ENCODE measurements at regions not wholly inside any gene's neighbourhood (a gene's known extent, or its start where the extent isn't known, plus 50 kb on each side); places are given as distances from the start of the nearest gene placed in this dataset.

GRCh38 chr7:41882256-41882655 lies 179.4 kb upstream of the INHBA start:
- Histone ChIP-seq H2BK12ac (ENCODE audit: low read length in 2 of 2) (peak overlapping the region in 1 of 2 experiments; percentile 33), H3K9ac (ENCODE audit: low read length) (no peak overlapping the region), H3K27me3 (ENCODE audit: control insufficient read depth in 1 of 2, insufficient read depth in 1 of 2, low read length in 2 of 2) (no peaks in the 10 kb centered on the region), H3K4me2 (ENCODE audit: low read length, poor library complexity, severe bottlenecking) (no peak overlapping the region), H2AFZ (ENCODE audit: low read depth, low read length) (no peak overlapping the region), H3K18ac (ENCODE audit: low read depth in 1 of 2, low read length in 2 of 2) (peak overlapping the region in 1 of 2 experiments; percentile 37), H3K27ac (ENCODE audit: low read length, poor library complexity, severe bottlenecking) (no peak overlapping the region), H3K14ac (ENCODE audit: low read length in 2 of 2) (no peak overlapping the region), H3K36me3 (ENCODE audit: control insufficient read depth in 1 of 2, insufficient read depth in 2 of 2, low read depth in 1 of 2, low read length in 2 of 2) (no peaks in the 10 kb centered on the region), H3K23ac (ENCODE audit: low read length in 2 of 2) (no peak overlapping the region), H3K4me3 (ENCODE audit: insufficient read depth in 1 of 2, low read depth in 1 of 2, low read length in 2 of 2) (no peak overlapping the region), H2BK5ac (ENCODE audit: low read depth, low read length, poor library complexity, severe bottlenecking) (no peak overlapping the region), H2BK15ac (ENCODE audit: low read depth, poor library complexity, severe bottlenecking) (no peak overlapping the region), H4K91ac (ENCODE audit: low read length) (no peak overlapping the region), H4K8ac (ENCODE audit: low read length) (peak overlapping the region; percentile 51), H3K4ac (ENCODE audit: low read depth in 1 of 2, low read length in 2 of 2) (no peak overlapping the region), H3K9me3 (ENCODE audit: control insufficient read depth, low read length) (no peaks in the 10 kb centered on the region), H3K4me1 (ENCODE audit: control insufficient read depth, insufficient read depth, low read depth, low read length) (peaks cover 23% of the 10 kb centered on the region), H2AK5ac (ENCODE audit: low read length, severe bottlenecking) (peak overlapping the region; percentile 2), H2BK120ac (ENCODE audit: low read depth, low read length) (no peak overlapping the region), H3K79me1 (replicated peaks; ENCODE audit: low read length, poor library complexity, severe bottlenecking) (no peaks in the 10 kb centered on the region)
- DNase-seq, result no peak
- 94% methylated on average over 4 of the region's 5 CpGs for WGBS

DNA sequence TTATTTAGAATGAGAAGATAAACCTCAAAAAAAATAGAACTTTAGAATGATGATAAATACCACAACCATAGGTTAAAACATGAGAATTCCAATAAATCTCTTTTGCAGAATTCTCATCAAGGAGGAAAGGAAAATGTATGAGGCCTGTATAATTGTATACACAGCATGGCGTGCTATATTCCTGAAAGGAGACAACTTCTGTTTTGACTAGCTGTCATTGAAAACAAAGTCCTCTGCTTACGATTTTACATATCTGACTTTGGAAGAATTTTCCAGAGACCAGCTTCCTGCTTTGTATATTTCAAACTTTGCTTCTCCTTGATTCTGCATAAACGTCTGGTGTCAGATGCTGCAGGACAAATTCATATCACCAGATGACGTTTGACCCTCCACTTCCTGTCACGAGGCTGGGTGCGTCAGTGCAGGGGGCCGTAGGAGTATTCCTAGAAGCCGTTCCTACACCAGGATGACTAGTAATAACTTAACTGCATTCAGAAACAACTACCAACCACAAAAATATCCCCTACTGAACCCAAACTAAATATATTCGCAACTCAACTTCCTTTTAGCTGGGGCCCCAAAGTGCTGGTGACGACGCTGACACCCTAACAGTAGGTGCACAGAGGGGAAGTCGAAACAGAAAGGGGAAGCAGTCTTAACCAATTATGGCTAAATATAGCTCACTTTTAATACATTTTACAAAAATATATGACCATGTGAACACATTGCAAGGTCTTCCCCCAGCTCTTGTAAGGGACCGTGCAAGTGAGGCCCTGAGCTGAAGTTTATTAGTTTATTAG lies 178.6 kb upstream of the INHBA start:
- no peaks in the 10 kb centered on the region for H3K79me1 ChIP-seq (replicated peaks; ENCODE audit: low read length, poor library complexity, severe bottlenecking)
- H2AK5ac ChIP-seq (ENCODE audit: low read length, severe bottlenecking), result peak overlapping the region; percentile 2
- no peaks in the 10 kb centered on the region for H3K27me3 ChIP-seq (ENCODE audit: control insufficient read depth in 1 of 2, insufficient read depth in 1 of 2, low read length in 2 of 2)
- H3K4me1 ChIP-seq (ENCODE audit: control insufficient read depth, insufficient read depth, low read depth, low read length), result peaks cover 18% of the 10 kb centered on the region
- H3K36me3 ChIP-seq (ENCODE audit: control insufficient read depth in 1 of 2, insufficient read depth in 2 of 2, low read depth in 1 of 2, low read length in 2 of 2), result no peaks in the 10 kb centered on the region
- WGBS, result 79% methylated on average over 12 of the region's 13 CpGs
- H3K27ac ChIP-seq (ENCODE audit: low read length, poor library complexity, severe bottlenecking), result no peak overlapping the region
- no peak overlapping the region for H3K14ac ChIP-seq (ENCODE audit: low read length in 2 of 2)
- no peak overlapping the region for H3K23ac ChIP-seq (ENCODE audit: low read length in 2 of 2)
- no peak overlapping the region for H3K4me2 ChIP-seq (ENCODE audit: low read length, poor library complexity, severe bottlenecking)
- no peak overlapping the region for H2BK120ac ChIP-seq (ENCODE audit: low read depth, low read length)
- H4K91ac ChIP-seq (ENCODE audit: low read length), result no peak overlapping the region
- H3K9me3 ChIP-seq (ENCODE audit: control insufficient read depth, low read length), result no peaks in the 10 kb centered on the region
- H2BK5ac ChIP-seq (ENCODE audit: low read depth, low read length, poor library complexity, severe bottlenecking), result no peak overlapping the region
- peak; percentile 40 for DNase-seq
- H3K9ac ChIP-seq (ENCODE audit: low read length), result no peak overlapping the region
- no peak overlapping the region for H3K4ac ChIP-seq (ENCODE audit: low read depth in 1 of 2, low read length in 2 of 2)
- no peak overlapping the region for H3K18ac ChIP-seq (ENCODE audit: low read depth in 1 of 2, low read length in 2 of 2)
- no peak overlapping the region for H2BK12ac ChIP-seq (ENCODE audit: low read length in 2 of 2)
- no peak overlapping the region for H2BK15ac ChIP-seq (ENCODE audit: low read depth, poor library complexity, severe bottlenecking)
- no peak overlapping the region for H3K4me3 ChIP-seq (ENCODE audit: insufficient read depth in 1 of 2, low read depth in 1 of 2, low read length in 2 of 2)
- no peak overlapping the region for H2AFZ ChIP-seq (ENCODE audit: low read depth, low read length)
- no peak overlapping the region for H4K8ac ChIP-seq (ENCODE audit: low read length)

- no peak overlapping the region for H3K9ac ChIP-seq (ENCODE audit: low read length)
These were observed 177.2 kb upstream of the INHBA start for GRCh38 chr7:41880107-41880506.

GRCh38 chr7:41879403-41879802 lies 176.5 kb upstream of the INHBA start:
- peak overlapping the region in 1 of 2 experiments; percentile 70 for H3K4ac ChIP-seq (ENCODE audit: low read depth in 1 of 2, low read length in 2 of 2)
- H4K91ac ChIP-seq (ENCODE audit: low read length), result no peak overlapping the region
- no peaks in the 10 kb centered on the region for H3K36me3 ChIP-seq (ENCODE audit: control insufficient read depth in 1 of 2, insufficient read depth in 2 of 2, low read depth in 1 of 2, low read length in 2 of 2)
- no peak overlapping the region for H4K8ac ChIP-seq (ENCODE audit: low read length)
- no peak overlapping the region for H3K9ac ChIP-seq (ENCODE audit: low read length)
- no peaks in the 10 kb centered on the region for H3K9me3 ChIP-seq (ENCODE audit: control insufficient read depth, low read length)
- no peak overlapping the region for H3K23ac ChIP-seq (ENCODE audit: low read length in 2 of 2)
- H3K14ac ChIP-seq (ENCODE audit: low read length in 2 of 2), result no peak overlapping the region
- H3K27me3 ChIP-seq (ENCODE audit: control insufficient read depth in 1 of 2, insufficient read depth in 1 of 2, low read length in 2 of 2), result no peaks in the 10 kb centered on the region
- 83% methylated on average over 2 of the region's 5 CpGs for WGBS
- H3K4me2 ChIP-seq (ENCODE audit: low read length, poor library complexity, severe bottlenecking), result no peak overlapping the region
- DNase-seq, result no peak
- H2AK5ac ChIP-seq (ENCODE audit: low read length, severe bottlenecking), result peak overlapping the region; percentile 37
- H2BK12ac ChIP-seq (ENCODE audit: low read length in 2 of 2), result no peak overlapping the region
- H3K18ac ChIP-seq (ENCODE audit: low read depth in 1 of 2, low read length in 2 of 2), result no peak overlapping the region
- H2BK15ac ChIP-seq (ENCODE audit: low read depth, poor library complexity, severe bottlenecking), result no peak overlapping the region
- H2BK120ac ChIP-seq (ENCODE audit: low read depth, low read length), result no peak overlapping the region
- no peak overlapping the region for H2BK5ac ChIP-seq (ENCODE audit: low read depth, low read length, poor library complexity, severe bottlenecking)
- peaks cover 10% of the 10 kb centered on the region for H3K4me1 ChIP-seq (ENCODE audit: control insufficient read depth, insufficient read depth, low read depth, low read length)
- no peak overlapping the region for H3K4me3 ChIP-seq (ENCODE audit: insufficient read depth in 1 of 2, low read depth in 1 of 2, low read length in 2 of 2)
- H2AFZ ChIP-seq (ENCODE audit: low read depth, low read length), result no peak overlapping the region
- H3K79me1 ChIP-seq (replicated peaks; ENCODE audit: low read length, poor library complexity, severe bottlenecking), result no peaks in the 10 kb centered on the region
- no peak overlapping the region for H3K27ac ChIP-seq (ENCODE audit: low read length, poor library complexity, severe bottlenecking)

More at GRCh38 chr7:41880107-41880506, 177.2 kb upstream of the INHBA start:
- peak overlapping the region; percentile 47 for H2BK5ac ChIP-seq (ENCODE audit: low read depth, low read length, poor library complexity, severe bottlenecking)
- H2AFZ ChIP-seq (ENCODE audit: low read depth, low read length), result no peak overlapping the region
- H3K4me2 ChIP-seq (ENCODE audit: low read length, poor library complexity, severe bottlenecking), result no peak overlapping the region
- peak overlapping the region; percentile 92 for H4K91ac ChIP-seq (ENCODE audit: low read length)
- WGBS, result 14% methylated on average over 3 of the region's 3 CpGs
- no peak overlapping the region for H3K4me3 ChIP-seq (ENCODE audit: insufficient read depth in 1 of 2, low read depth in 1 of 2, low read length in 2 of 2)
- peak; percentile 70 for DNase-seq
- H3K4me1 ChIP-seq (ENCODE audit: control insufficient read depth, insufficient read depth, low read depth, low read length), result peaks cover 12% of the 10 kb centered on the region
- no peak overlapping the region for H2BK120ac ChIP-seq (ENCODE audit: low read depth, low read length)
- H3K14ac ChIP-seq (ENCODE audit: low read length in 2 of 2), result no peak overlapping the region
- no peak overlapping the region for H3K23ac ChIP-seq (ENCODE audit: low read length in 2 of 2)
- peak overlapping the region; percentile 78 for H4K8ac ChIP-seq (ENCODE audit: low read length)
- peak overlapping the region in 1 of 2 experiments; percentile 45 for H3K4ac ChIP-seq (ENCODE audit: low read depth in 1 of 2, low read length in 2 of 2)
- no peak overlapping the region for H2BK15ac ChIP-seq (ENCODE audit: low read depth, poor library complexity, severe bottlenecking)
- H2BK12ac ChIP-seq (ENCODE audit: low read length in 2 of 2), result peak overlapping the region in 1 of 2 experiments; percentile 59
- H3K9me3 ChIP-seq (ENCODE audit: control insufficient read depth, low read length), result no peaks in the 10 kb centered on the region
- H3K18ac ChIP-seq (ENCODE audit: low read depth in 1 of 2, low read length in 2 of 2), result peak overlapping the region in 1 of 2 experiments; percentile 96
- H3K79me1 ChIP-seq (replicated peaks; ENCODE audit: low read length, poor library complexity, severe bottlenecking), result no peaks in the 10 kb centered on the region
- H3K27me3 ChIP-seq (ENCODE audit: control insufficient read depth in 1 of 2, insufficient read depth in 1 of 2, low read length in 2 of 2), result no peaks in the 10 kb centered on the region
- no peaks in the 10 kb centered on the region for H3K36me3 ChIP-seq (ENCODE audit: control insufficient read depth in 1 of 2, insufficient read depth in 2 of 2, low read depth in 1 of 2, low read length in 2 of 2)
- peak overlapping the region; percentile 88 for H2AK5ac ChIP-seq (ENCODE audit: low read length, severe bottlenecking)
- peak overlapping the region; percentile 86 for H3K27ac ChIP-seq (ENCODE audit: low read length, poor library complexity, severe bottlenecking)
